ENCODE measurements at regions not wholly inside any gene's neighbourhood (a gene's known extent, or its start where the extent isn't known, plus 50 kb on each side); places are given as distances from the start of the nearest gene placed in this dataset.

DNA sequence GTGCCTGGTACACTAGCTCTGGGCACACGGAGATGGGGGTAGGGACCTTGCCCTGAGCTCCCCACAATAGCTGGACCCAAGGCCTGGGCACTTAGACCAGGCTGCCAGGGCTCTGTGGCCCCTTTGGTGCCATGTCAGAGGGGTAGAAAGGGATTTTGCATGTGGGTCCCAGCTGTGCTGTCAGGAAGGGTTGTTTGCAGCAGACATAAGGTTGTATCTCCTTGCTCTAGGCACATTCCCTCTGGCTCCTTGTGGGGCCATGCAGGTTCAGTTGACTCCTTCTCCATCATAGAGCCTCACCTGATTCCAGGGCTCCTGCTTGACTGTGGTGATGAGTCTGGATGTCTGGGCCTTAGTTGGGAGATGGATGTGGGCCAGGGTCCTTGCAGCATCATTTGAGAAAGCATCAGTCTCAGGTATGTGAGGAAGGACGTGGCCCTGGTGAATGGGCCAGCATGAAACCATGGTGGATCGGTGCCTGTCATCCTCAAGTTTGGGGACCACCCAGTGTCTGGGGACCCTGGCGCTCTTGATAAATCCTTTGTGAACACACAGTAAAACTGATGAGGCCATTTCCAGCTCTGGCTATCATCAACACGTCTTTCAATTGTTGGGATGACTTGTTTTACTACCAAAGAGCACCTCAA is 461.9 kb upstream of the HS6ST1 start:
- DNase-seq (ENCODE audit: extremely low read depth in 1 of 2, low read depth in 1 of 2), result no peak

DNA sequence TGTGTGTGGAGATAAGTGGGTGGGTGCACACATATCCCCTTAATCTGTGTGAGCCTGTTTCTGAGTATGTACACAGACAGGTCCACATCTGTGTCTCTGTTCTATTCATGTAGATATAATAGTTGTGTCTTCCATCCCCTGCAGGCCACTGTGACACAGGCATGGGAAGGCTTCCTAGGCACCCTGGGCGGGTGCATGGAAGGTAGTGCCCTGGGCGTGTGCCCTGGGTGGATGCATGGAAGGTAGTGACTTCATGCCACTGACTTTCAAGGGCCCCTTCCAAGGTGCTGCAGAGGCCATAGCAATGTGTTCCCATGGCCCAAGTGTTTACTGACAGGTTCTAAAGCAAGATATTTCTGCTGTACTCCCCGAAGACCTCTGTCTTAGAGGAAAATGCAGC is 462.5 kb upstream of the HS6ST1 start:
- DNase-seq (ENCODE audit: extremely low read depth in 1 of 2, low read depth in 1 of 2), result no peak

- no peak for DNase-seq (ENCODE audit: extremely low read depth in 1 of 2, low read depth in 1 of 2)
Observed at GRCh38 chr2:128781585-128782385, 463.1 kb upstream of the HS6ST1 start.

DNA sequence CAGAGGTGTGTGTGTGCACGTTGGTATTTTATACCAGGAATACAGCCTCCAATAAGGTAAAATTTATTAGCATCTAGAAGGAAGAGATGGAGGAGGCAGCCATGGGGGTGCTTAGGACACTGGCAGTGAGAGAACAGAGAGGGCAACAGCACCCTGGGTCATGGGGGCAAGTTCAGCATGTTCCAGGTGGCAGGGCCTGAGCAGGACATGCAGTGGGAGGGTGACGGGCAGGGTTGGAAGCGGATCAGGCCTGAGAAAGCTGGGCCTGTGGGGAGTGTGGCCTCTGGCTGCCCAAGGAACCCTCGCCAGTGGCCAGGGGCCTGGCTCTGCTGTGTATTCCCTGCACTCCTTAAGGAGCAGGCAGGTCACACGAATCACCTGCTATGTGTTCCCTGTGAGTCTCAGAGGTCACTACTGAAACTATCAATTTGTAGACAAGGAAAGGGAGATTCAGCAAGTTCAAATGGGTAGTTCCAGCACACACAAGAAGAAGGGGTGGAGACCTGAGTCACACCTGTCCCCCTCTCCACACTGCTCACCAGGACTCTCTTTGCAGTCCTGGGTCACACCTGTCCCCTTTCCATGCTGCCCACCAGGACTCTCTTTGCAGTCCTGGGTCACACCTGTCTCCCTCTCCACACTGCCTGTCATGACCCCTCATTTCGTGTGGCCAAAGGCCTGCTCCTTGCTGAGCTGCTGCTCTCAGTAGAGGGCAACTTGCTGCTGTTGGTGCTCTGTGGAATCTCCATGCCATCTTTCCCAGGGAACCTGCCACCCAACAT is 463.9 kb upstream of the HS6ST1 start:
- no peak for DNase-seq (ENCODE audit: extremely low read depth in 1 of 2, low read depth in 1 of 2)

GRCh38 chr2:128783193-128783671 is 464.6 kb upstream of the HS6ST1 start:
- no peak for DNase-seq (ENCODE audit: extremely low read depth in 1 of 2, low read depth in 1 of 2)

GRCh38 chr2:128783896-128784295 is 465.2 kb upstream of the HS6ST1 start:
- DNase-seq (ENCODE audit: extremely low read depth in 1 of 2, low read depth in 1 of 2), result no peak

- DNase-seq (ENCODE audit: extremely low read depth in 1 of 2, low read depth in 1 of 2), result no peak
Observed at GRCh38 chr2:128784626-128785306, 466.1 kb upstream of the HS6ST1 start.

DNA sequence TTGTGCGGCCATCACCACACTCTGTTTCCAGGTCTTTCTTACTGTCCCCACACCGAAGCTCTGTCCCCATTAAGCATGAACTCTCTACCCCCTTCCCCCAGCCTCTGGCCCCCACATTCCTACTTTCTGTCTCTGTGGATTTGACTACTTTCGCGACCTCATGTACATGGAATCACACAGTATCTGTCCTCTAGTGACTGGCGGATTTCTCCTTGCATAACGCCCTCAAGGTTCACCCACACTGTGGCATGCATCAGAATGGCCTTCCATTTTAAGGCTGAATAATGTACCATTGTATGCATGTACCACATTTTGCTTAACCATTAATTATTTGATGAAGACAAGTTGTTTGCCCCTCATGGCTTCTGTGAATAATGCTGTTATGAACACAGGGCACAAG is 467.6 kb upstream of the HS6ST1 start:
- no peak for DNase-seq (ENCODE audit: extremely low read depth in 1 of 2, low read depth in 1 of 2)

- no peak for DNase-seq (ENCODE audit: extremely low read depth in 1 of 2, low read depth in 1 of 2)
Observed at GRCh38 chr2:128786741-128787478, 468.2 kb upstream of the HS6ST1 start.

DNA sequence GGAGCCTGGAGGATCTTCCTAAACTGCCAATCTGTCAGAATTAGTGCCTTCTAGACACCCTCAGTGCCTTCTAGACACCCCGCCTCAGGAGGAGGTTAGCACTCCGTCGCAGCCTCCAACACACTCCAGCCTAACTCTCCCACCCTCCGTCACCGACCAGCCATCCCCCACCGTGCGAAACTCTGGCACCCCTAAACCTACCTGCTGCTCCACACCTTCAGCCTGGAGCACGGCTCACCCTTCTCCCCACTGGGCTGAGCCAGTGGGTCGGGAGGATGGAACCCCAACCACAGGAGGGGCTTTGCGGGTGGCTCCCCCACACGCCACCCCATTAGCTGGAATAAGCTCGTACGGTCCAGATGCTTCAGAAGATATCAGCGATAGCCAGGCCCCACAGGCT is 468.9 kb upstream of the HS6ST1 start:
- no peak for DNase-seq (ENCODE audit: extremely low read depth in 1 of 2, low read depth in 1 of 2)

GRCh38 chr2:128788636-128789220 is 470.1 kb upstream of the HS6ST1 start:
- DNase-seq (ENCODE audit: extremely low read depth in 1 of 2, low read depth in 1 of 2), result no peak

DNA sequence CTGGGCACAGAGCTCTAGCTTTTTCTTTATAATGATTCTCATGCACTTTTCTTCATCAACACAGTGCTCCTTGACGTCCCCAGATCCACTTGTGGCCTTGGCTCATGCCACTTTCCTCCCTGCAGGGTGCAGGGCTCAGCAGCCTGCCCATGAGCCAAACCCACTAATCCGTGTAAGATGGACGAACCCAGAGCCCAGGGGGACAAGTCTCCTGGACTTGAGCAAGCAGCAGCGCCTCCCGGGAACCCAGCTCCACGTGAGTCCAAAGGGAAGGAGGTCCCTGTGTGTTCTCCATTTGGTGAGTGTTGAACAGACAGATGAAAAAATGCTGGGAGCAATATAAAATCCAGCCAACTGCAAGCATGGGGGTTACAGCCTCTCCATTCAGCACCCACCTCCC is 470.6 kb upstream of the HS6ST1 start:
- no peak for DNase-seq (ENCODE audit: extremely low read depth in 1 of 2, low read depth in 1 of 2)

- DNase-seq (ENCODE audit: extremely low read depth in 1 of 2, low read depth in 1 of 2), result no peak
Observed at GRCh38 chr2:128789776-128790455, 471.2 kb upstream of the HS6ST1 start.

DNA sequence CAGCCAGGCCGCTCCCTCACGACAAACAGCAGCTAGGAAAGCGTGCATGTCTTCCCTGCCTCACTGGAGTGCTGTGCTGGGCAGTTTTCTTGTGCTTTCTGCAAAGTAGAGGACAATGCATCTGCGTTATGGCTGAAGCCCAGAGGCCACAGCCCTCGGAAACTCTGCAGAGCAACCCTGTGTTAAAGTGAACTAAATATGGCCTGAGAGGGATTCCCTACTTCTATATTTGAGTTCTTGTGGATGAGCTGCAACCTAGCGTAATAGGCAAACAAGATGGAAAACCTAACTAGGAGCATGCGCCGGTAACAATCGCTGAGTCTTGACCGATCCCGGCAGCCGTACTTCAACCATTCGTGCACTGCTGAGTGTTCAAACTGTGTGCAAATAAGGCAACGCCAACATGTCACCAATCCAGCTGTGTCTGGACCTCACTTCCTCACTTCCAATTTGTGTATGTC is 471.9 kb upstream of the HS6ST1 start:
- DNase-seq (ENCODE audit: extremely low read depth in 1 of 2, low read depth in 1 of 2), result no peak

GRCh38 chr2:128791120-128791984 is 472.7 kb upstream of the HS6ST1 start:
- DNase-seq (ENCODE audit: extremely low read depth in 1 of 2, low read depth in 1 of 2), result no peak

- no peak for DNase-seq (ENCODE audit: extremely low read depth in 1 of 2, low read depth in 1 of 2)
Observed at GRCh38 chr2:128791985-128792320, 473.3 kb upstream of the HS6ST1 start.

- no peak for DNase-seq (ENCODE audit: extremely low read depth in 1 of 2, low read depth in 1 of 2)
Observed at GRCh38 chr2:128792476-128793054, 473.9 kb upstream of the HS6ST1 start.

DNA sequence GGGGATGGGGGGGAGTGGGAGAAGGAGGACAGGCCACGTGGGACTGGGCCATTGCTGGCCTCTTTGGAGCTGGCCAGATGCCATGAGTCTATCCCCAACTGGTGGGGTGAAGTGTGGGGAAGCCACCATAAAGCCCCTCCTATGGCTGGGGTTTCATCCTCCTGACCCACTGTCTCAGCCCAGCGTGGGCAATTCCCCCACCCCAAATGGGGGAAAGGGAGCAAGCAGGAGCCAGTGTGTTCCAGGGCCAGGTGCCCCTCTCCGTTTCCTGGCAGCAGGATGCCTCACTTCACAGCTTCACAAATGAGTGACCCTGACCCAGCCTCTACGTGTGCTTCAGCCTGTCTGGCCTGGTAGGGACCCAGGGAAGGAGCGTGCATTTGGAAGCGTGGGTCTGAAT is 474.7 kb upstream of the HS6ST1 start:
- DNase-seq (ENCODE audit: extremely low read depth in 1 of 2, low read depth in 1 of 2), result no peak

Data from stimulated activated CD8-positive, alpha-beta memory T cell treated with anti-CD3 and anti-CD28 coated beads, Interleukin-7, amount 100 ng/mL, for 48 hours (primary cell).